SK-N-SH (cell line): ENCODE measurements at regions not wholly inside any gene's neighbourhood (a gene's known extent, or its start where the extent isn't known, plus 50 kb on each side); places are given as distances from the start of the nearest gene placed in this dataset.

ENCODE experiments used
- CHD2 ChIP-seq: fragments of 150-350 bp; IDR thresholded peaks from 2 replicates; pipeline ENCODE4 v1.6.1; 2018; ENCODE audit warnings: low read length; ENCODE audit not compliant: partially characterized antibody
- EP300 ChIP-seq, 2 experiments: IDR thresholded peaks; 2 replicates each; pipeline versions ENCODE4 v1.4.0 to v1.6.1; 2012; ENCODE audit warnings: borderline replicate concordance in 1 of 2, low read depth in 1 of 2, low read length in 1 of 2
- EZH2phosphoT487 ChIP-seq: fragments of 200-600 bp; sonication (generic); IDR thresholded peaks from 2 replicates; pipeline ENCODE4 v1.6.1; 2017; ENCODE audit warnings: low read depth, mixed run types, mild to moderate bottlenecking, antibody characterized with exemption, moderate library complexity, borderline replicate concordance
- FOSL2 ChIP-seq: IDR thresholded peaks from 2 replicates; pipeline ENCODE4 v1.4.0; 2012; ENCODE audit warnings: low read depth, mild to moderate bottlenecking, moderate library complexity, borderline replicate concordance
- GABPA ChIP-seq: IDR thresholded peaks from 2 replicates; pipeline ENCODE4 v1.4.0; 2012; ENCODE audit warnings: low read depth, mild to moderate bottlenecking
- JUND ChIP-seq: IDR thresholded peaks from 2 replicates; pipeline ENCODE4 v1.4.0; 2012
- MXI1 ChIP-seq: IDR thresholded peaks from 2 replicates; pipeline ENCODE4 v1.6.1; 2012; ENCODE audit warnings: mild to moderate bottlenecking, low read depth, low read length, improper control_type of control experiment
- RAD21 ChIP-seq: IDR thresholded peaks from 2 replicates; pipeline ENCODE4 v1.6.1; 2012; ENCODE audit warnings: mild to moderate bottlenecking, low read length
- RFX5 ChIP-seq: IDR thresholded peaks from 2 replicates; pipeline ENCODE4 v1.6.1; 2012; ENCODE audit warnings: mild to moderate bottlenecking, improper control_type of control experiment, low read length
- TAF1 ChIP-seq: IDR thresholded peaks from 2 replicates; pipeline ENCODE4 v1.6.1; 2012; ENCODE audit warnings: low read depth, mild to moderate bottlenecking, low read length, moderate library complexity, borderline replicate concordance
- TF ChIP-seq, protein P1 (sequence below): fragments of 200-600 bp; sonication (generic); IDR thresholded peaks from 2 replicates; pipeline ENCODE4 v1.6.1; 2017; ENCODE audit warnings: antibody characterized with exemption, mild to moderate bottlenecking, moderate library complexity

GRCh38 chr3:102735311-102735710 is 300.5 kb downstream of the ZPLD1 start:
- TF ChIP-seq CHD2 (no peak), GABPA (no peak), JUND (no peak), EZH2phosphoT487 (no peak), MXI1 (no peak), RAD21 (no peak), TAF1 (no peak), RFX5 (no peak), FOSL2 (no peak), EP300 (IDR thresholded peaks at IDR 0.05; ENCODE audit: borderline replicate concordance in 1 of 2, low read depth in 1 of 2, low read length in 1 of 2) (no peak)
- TF ChIP-seq, protein P1, sequence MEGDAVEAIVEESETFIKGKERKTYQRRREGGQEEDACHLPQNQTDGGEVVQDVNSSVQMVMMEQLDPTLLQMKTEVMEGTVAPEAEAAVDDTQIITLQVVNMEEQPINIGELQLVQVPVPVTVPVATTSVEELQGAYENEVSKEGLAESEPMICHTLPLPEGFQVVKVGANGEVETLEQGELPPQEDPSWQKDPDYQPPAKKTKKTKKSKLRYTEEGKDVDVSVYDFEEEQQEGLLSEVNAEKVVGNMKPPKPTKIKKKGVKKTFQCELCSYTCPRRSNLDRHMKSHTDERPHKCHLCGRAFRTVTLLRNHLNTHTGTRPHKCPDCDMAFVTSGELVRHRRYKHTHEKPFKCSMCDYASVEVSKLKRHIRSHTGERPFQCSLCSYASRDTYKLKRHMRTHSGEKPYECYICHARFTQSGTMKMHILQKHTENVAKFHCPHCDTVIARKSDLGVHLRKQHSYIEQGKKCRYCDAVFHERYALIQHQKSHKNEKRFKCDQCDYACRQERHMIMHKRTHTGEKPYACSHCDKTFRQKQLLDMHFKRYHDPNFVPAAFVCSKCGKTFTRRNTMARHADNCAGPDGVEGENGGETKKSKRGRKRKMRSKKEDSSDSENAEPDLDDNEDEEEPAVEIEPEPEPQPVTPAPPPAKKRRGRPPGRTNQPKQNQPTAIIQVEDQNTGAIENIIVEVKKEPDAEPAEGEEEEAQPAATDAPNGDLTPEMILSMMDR: no peak
